Lung (tissue), 11 donors: ENCODE measurements at regions not wholly inside any gene's neighbourhood (a gene's known extent, or its start where the extent isn't known, plus 50 kb on each side); places are given as distances from the start of the nearest gene placed in this dataset.
"Not testable (repeated sequence)": the region's sequence is repeated elsewhere in the genome, so short reads cannot be mapped to it uniquely, and the experiment has no call there.

Experiments used
- ATAC-seq: fragments of 200-7000 bp; cut with Tn5 transposase; one replicate; pipeline ENCODE4 v1.9.1; 2020; ENCODE audit warnings: moderate number of reproducible peaks; ENCODE audit not compliant: insufficient read depth, low FRiP score
- DNase-seq, 3 donors: peaks; one replicate each; pipeline ENCODE4 v3.0.0-alpha.2; 2013 to 2017
- H3K27ac ChIP-seq, 2 donors: one replicate each; pipeline ENCODE4 v1.5.1; 2013; ENCODE audit warnings: mild to moderate bottlenecking in 2 of 2, moderate library complexity in 2 of 2, control low read depth in 1 of 2, inconsistent platforms in 1 of 2, low read depth in 1 of 2, low read length in 1 of 2
- H3K27me3 ChIP-seq, 3 donors: one replicate each; pipeline ENCODE4 v1.5.1; 2013; ENCODE audit warnings: low read length in 2 of 3; ENCODE audit not compliant: control insufficient read depth in 3 of 3, insufficient read depth in 3 of 3
- H3K36me3 ChIP-seq, 4 donors: one replicate each; pipeline ENCODE4 v1.5.1; 2013; ENCODE audit warnings: low read length in 4 of 4, mild to moderate bottlenecking in 1 of 4, moderate library complexity in 1 of 4; ENCODE audit not compliant: control insufficient read depth in 4 of 4, insufficient read depth in 4 of 4
- H3K4me1 ChIP-seq, 5 donors: one replicate each; pipeline ENCODE4 v1.5.1; 2013; ENCODE audit warnings: low read length in 5 of 5, mild to moderate bottlenecking in 2 of 5, moderate library complexity in 1 of 5; ENCODE audit not compliant: control insufficient read depth in 5 of 5, insufficient read depth in 5 of 5
- H3K4me3 ChIP-seq: one replicate; pipeline ENCODE4 v1.5.1; 2013; ENCODE audit warnings: mild to moderate bottlenecking, control low read depth, moderate library complexity
- H3K9ac ChIP-seq, 2 donors: one replicate each; pipeline ENCODE4 v1.5.1; 2013; ENCODE audit warnings: low read length in 2 of 2, control low read depth in 1 of 2; ENCODE audit not compliant: insufficient read depth in 1 of 2
- H3K9me3 ChIP-seq, 4 donors: one replicate each; pipeline ENCODE4 v1.5.1; 2013; ENCODE audit warnings: low read length in 3 of 4, mild to moderate bottlenecking in 1 of 4, moderate library complexity in 1 of 4; ENCODE audit not compliant: control insufficient read depth in 4 of 4, insufficient read depth in 3 of 4
- WGBS, 2 donors: extraction: QIAGEN DNeasy Blood & Tissue Kit; methylation state at CpG; one replicate each; pipeline ENCODE4 v1.1.7; 2013; 5-methylcytosine and 5-hydroxymethylcytosine counted together
- TF ChIP-seq, protein P1 (sequence below): IDR thresholded peaks from 2 replicates; pipeline ENCODE4 v1.5.1; 2012; ENCODE audit warnings: mild to moderate bottlenecking; ENCODE audit errors: control extremely low read depth, extremely low read depth
- donor health status: control.
- donor health status: control.
- donor health status: Bipolar disorder and iron deficiency.
- donor health status: healthy.
- donor health status: DM: yes; HTN: yes; CAD: no.

DNA sequence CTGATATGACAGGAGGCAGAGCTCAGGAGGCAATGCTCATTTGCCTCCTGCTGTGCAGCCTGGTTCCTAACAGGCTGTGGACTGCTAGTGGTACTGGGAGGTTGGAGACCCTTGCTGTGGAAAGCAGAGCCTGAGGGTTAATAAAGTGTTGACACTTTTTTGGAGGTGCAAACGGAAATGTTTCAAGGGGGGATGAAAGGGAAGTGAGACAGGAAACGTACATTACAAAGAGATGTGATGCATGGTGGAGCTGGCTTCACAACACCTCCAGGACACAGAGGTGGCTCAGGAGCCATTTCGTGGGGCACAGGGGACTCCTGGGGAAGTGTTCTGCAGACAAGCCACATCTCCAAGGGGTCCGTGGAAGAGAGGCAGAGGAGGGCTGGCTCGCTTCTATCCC, 137.6 kb upstream of the SVIL start:
- no peak for ATAC-seq
- WGBS, 2 donors = 49 to 55% methylated on average over 5 of the region's 5 CpGs
- H3K4me1 ChIP-seq = peaks cover 0 to 2% (median 0%) of the 10 kb centered on the region in 5 donors
- no peak overlapping the region for H3K9ac ChIP-seq
- DNase-seq = no peak
- TF ChIP-seq, protein P1, sequence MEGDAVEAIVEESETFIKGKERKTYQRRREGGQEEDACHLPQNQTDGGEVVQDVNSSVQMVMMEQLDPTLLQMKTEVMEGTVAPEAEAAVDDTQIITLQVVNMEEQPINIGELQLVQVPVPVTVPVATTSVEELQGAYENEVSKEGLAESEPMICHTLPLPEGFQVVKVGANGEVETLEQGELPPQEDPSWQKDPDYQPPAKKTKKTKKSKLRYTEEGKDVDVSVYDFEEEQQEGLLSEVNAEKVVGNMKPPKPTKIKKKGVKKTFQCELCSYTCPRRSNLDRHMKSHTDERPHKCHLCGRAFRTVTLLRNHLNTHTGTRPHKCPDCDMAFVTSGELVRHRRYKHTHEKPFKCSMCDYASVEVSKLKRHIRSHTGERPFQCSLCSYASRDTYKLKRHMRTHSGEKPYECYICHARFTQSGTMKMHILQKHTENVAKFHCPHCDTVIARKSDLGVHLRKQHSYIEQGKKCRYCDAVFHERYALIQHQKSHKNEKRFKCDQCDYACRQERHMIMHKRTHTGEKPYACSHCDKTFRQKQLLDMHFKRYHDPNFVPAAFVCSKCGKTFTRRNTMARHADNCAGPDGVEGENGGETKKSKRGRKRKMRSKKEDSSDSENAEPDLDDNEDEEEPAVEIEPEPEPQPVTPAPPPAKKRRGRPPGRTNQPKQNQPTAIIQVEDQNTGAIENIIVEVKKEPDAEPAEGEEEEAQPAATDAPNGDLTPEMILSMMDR = no peak
- H3K27me3 ChIP-seq = no peaks in the 10 kb centered on the region
- H3K27ac ChIP-seq = no peak overlapping the region
- H3K36me3 ChIP-seq = no peaks in the 10 kb centered on the region
- H3K9me3 ChIP-seq = no peaks in the 10 kb centered on the region
- no peak overlapping the region for H3K4me3 ChIP-seq

DNA sequence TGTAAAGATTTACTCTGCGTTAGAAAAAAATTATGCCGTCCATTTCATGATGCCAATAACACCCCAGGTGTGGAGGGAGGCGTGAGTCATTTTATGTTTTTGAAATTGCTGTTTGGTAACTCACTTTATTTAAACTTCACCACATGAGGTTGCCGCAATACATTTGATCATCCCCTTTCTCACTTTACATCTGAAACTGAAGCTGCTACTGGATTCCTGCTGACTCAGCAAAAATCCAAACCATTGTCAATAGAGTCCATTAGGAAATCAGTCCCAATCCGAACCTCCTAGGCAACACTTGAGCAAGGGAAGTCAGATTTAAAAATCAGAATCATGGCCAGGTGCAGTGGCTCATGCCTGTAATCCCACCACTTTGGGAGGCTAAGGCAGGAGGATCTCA, 136.6 kb upstream of the SVIL start:
- Histone ChIP-seq H3K4me3 (no peak overlapping the region), H3K4me1 (peaks cover 0 to 2% (median 0%) of the 10 kb centered on the region in 5 donors), H3K27ac (no peak overlapping the region), H3K9me3 (peaks cover 0 to 1% (median 0%) of the 10 kb centered on the region in 4 donors), H3K36me3 (no peaks in the 10 kb centered on the region), H3K9ac (no peak overlapping the region), H3K27me3 (no peaks in the 10 kb centered on the region)
- ATAC-seq (no peak), DNase-seq (no peak)
- TF ChIP-seq, protein P1 = no peak
- WGBS, 2 donors = 83 to 91% methylated on average over 5 of the region's 5 CpGs

DNA sequence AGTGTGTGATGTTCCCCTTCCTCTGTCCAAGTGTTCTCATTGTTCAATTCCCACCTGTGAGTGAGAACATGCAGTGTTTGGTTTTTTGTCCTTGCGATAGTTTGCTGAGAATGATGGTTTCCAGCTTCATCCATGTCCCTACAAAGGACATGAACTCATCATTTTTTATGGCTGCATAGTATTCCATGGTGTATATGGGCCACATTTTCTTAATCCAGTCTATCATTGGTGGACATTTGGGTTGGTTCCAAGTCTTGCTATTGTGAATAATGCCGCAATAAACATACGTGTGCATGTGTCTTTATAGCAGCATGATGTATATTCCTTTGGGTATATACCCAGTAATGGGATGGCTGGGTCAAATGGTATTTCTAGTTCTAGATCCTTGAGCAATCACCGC, 134.5 kb upstream of the SVIL start:
- H3K4me1 ChIP-seq, H3K9me3 ChIP-seq, H3K27ac ChIP-seq, ATAC-seq, DNase-seq, H3K27me3 ChIP-seq, H3K4me3 ChIP-seq, H3K9ac ChIP-seq, H3K36me3 ChIP-seq: not testable (repeated sequence)
- WGBS, 2 donors = 92 to 98% methylated on average over 3 of the region's 4 CpGs

DNA sequence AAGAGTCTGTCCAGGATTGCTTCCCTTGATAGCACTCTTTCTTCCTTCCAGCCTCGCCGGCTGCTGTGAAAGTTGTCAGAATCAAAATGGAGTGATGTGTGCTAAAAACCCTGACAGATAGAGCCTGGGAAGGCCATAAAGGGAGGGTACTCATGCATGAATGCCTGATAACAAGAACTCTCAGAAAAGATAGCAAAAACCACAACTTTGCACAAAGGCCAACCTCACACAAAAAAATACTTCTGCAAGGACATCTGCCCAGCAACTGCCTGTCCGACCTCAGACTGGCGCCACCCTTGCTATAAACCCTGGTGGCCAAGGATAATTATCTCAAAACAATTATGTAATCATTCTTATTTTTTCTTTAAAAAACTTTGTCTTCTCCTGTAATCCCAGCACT, 133.2 kb upstream of the SVIL start:
- H3K4me1 ChIP-seq = peaks cover 0 to 2% (median 0%) of the 10 kb centered on the region in 5 donors
- H3K9ac ChIP-seq = no peak overlapping the region
- 87 to 94% methylated on average over 4 of the region's 4 CpGs for WGBS, 2 donors
- TF ChIP-seq, protein P1 = no peak
- H3K9me3 ChIP-seq = peaks cover 0 to 1% (median 0%) of the 10 kb centered on the region in 4 donors
- H3K36me3 ChIP-seq = no peaks in the 10 kb centered on the region
- H3K4me3 ChIP-seq = no peak overlapping the region
- H3K27me3 ChIP-seq = no peaks in the 10 kb centered on the region
- DNase-seq (no peak), ATAC-seq (no peak)
- H3K27ac ChIP-seq = no peak overlapping the region
